A549 (cell line): ENCODE measurements at regions not wholly inside any gene's neighbourhood (a gene's known extent, or its start where the extent isn't known, plus 50 kb on each side); places are given as distances from the start of the nearest gene placed in this dataset.

ENCODE experiments used
- BHLHE40 ChIP-seq: IDR thresholded peaks from 2 replicates; pipeline ENCODE4 v1.6.1; 2012; ENCODE audit warnings: low read depth, low read length, inconsistent platforms
- CHD2 ChIP-seq: fragments of 150-350 bp; IDR thresholded peaks from 2 replicates; pipeline ENCODE4 v1.6.1; 2014; ENCODE audit warnings: low read length; ENCODE audit not compliant: partially characterized antibody
- CTCF ChIP-seq: fragments of >200 bp; sonication (Bioruptor Twin); formaldehyde crosslinking; IDR thresholded peaks from 3 replicates; pipeline ENCODE4 v1.5.1; 2016
- EP300 ChIP-seq, 2 experiments: fragments of >200 bp; sonication (Bioruptor Twin); formaldehyde crosslinking; IDR thresholded peaks; 2 replicates in 1 of 2; 3 replicates in 1 of 2; pipeline ENCODE4 v1.6.1; 2016 to 2017
- FOXS1 ChIP-seq: fragments of 250-450 bp; sonication (Bioruptor Pico); IDR thresholded peaks from 2 replicates; pipeline ENCODE4 v1.5.0; 2020; ENCODE audit warnings: mild to moderate bottlenecking, moderate library complexity
- MAX ChIP-seq: IDR thresholded peaks from 2 replicates; pipeline ENCODE4 v1.6.1; 2012
- PBX3 ChIP-seq: IDR thresholded peaks from 2 replicates; pipeline ENCODE4 v1.6.1; 2012
- POLR2A ChIP-seq: IDR thresholded peaks from 2 replicates; pipeline ENCODE4 v1.6.1; 2012; ENCODE audit warnings: mild to moderate bottlenecking, low read length
- RAD21 ChIP-seq, 2 experiments: fragments of >200 bp in 1 of 2; sonication (Bioruptor Twin) in 1 of 2; formaldehyde crosslinking in 1 of 2; IDR thresholded peaks in 1 of 2; conservative IDR thresholded peaks in 1 of 2; 2 replicates in 1 of 2; 3 replicates in 1 of 2; pipeline ENCODE4 v1.6.1; 2012 to 2018; ENCODE audit warnings: inconsistent platforms in 1 of 2
- RCOR1 ChIP-seq: fragments of 150-350 bp; IDR thresholded peaks from 2 replicates; pipeline ENCODE4 v1.6.1; 2014; ENCODE audit warnings: antibody characterized with exemption, low read length, low read depth
- REST ChIP-seq: fragments of 200-600 bp; sonication (generic); IDR thresholded peaks from 2 replicates; pipeline ENCODE4 v1.6.1; 2016; ENCODE audit warnings: antibody characterized with exemption, mild to moderate bottlenecking, moderate library complexity
- SMC3 ChIP-seq: fragments of >200 bp; sonication (Bioruptor Twin); formaldehyde crosslinking; IDR thresholded peaks from 3 replicates; pipeline ENCODE4 v1.6.1; 2018; ENCODE audit warnings: inconsistent platforms

- TF ChIP-seq POLR2A (no peak), CTCF (no peak), PBX3 (no peak), BHLHE40 (no peak), MAX (no peak), RCOR1 (no peak), SMC3 (no peak), CHD2 (no peak), FOXS1 (CRISPR knock-in tag) (no peak), REST (no peak), RAD21 (conservative IDR thresholded peaks at IDR 0.05 in 1 of 2, IDR thresholded peaks at IDR 0.05 in 1 of 2) (no peak), EP300 (IDR thresholded peaks at IDR 0.05) (no peak)
These were observed 1176.1 kb downstream of the CDH11 start for GRCh38 chr16:63945806-63946205.
